ENCODE measurements at regions not wholly inside any gene's neighbourhood (a gene's known extent, or its start where the extent isn't known, plus 50 kb on each side); places are given as distances from the start of the nearest gene placed in this dataset.

- TF ChIP-seq CTCF (conservative IDR thresholded peaks at IDR 0.05; ENCODE audit: low read depth, low read length) (no peak), EZH2 (IDR thresholded peaks at IDR 0.05; ENCODE audit: borderline replicate concordance, low read depth, low read length, poor library complexity, severe bottlenecking) (no peak)
These were observed 147.5 kb upstream of the GPR12 start for GRCh38 chr13:26908126-26908525.
